B cell (primary cell): ENCODE measurements at regions not wholly inside any gene's neighbourhood (a gene's known extent, or its start where the extent isn't known, plus 50 kb on each side); places are given as distances from the start of the nearest gene placed in this dataset.

ENCODE experiments used
- ATAC-seq: fragments of 200-7000 bp; cut with Tn5 transposase; one replicate; pipeline ENCODE4 v1.10.0; 2021; ENCODE audit warnings: low read depth, mild to moderate bottlenecking, moderate number of reproducible peaks, moderate library complexity
- CTCF ChIA-PET: fragments of 350-600 bp; sonication (Branson Sonifier 250); formaldehyde crosslinking; loops from one replicate; lab custom pipeline; 2021; ENCODE audit warnings: antibody characterized with exemption, inconsistent platforms; lab: Charles Lee
- POLR2A ChIA-PET: fragments of 350-600 bp; sonication (Branson Sonifier 250); formaldehyde crosslinking; loops from one replicate; lab custom pipeline; 2021; ENCODE audit warnings: antibody characterized with exemption; lab: Charles Lee
- DNase-seq: peaks from one replicate; pipeline ENCODE4 v3.0.0; 2013
- H2AFZ ChIP-seq: 2 replicates; pipeline ENCODE4 v1.6.1; 2012; ENCODE audit warnings: mild to moderate bottlenecking, low read depth, low read length; ENCODE audit not compliant: insufficient read depth, poor library complexity, severe bottlenecking
- H3K27ac ChIP-seq, 2 donors: 1 replicate in 1 of 2; 2 replicates in 1 of 2; pipeline ENCODE4 v1.5.1; 2012 to 2013; ENCODE audit warnings: low read length in 2 of 2, mild to moderate bottlenecking in 2 of 2, moderate library complexity in 1 of 2
- H3K27me3 ChIP-seq, 4 experiments: fragments of 200-600 bp in 1 of 4; sonication (generic) in 1 of 4; replicated peaks in 1 of 4; 1 replicate in 2 of 4; 2 replicates in 2 of 4; pipeline versions ENCODE4 v1.6.1 to v1.7.0; 2013 to 2016; ENCODE audit warnings: low read length in 3 of 4, mild to moderate bottlenecking in 2 of 4, mixed read lengths in 1 of 4, moderate library complexity in 1 of 4; ENCODE audit not compliant: insufficient read depth in 4 of 4, control insufficient read depth in 3 of 4; ENCODE audit errors: control extremely low read depth in 1 of 4
- H3K36me3 ChIP-seq, 2 experiments: replicated peaks in 1 of 2; 1 replicate in 1 of 2; 2 replicates in 1 of 2; pipeline versions ENCODE4 v1.6.1 to v1.7.1; 2013; ENCODE audit warnings: low read length in 1 of 2; ENCODE audit not compliant: insufficient read depth in 2 of 2, control insufficient read depth in 1 of 2; ENCODE audit errors: control extremely low read depth in 1 of 2, extremely low read depth in 1 of 2
- H3K4me1 ChIP-seq, 2 donors: fragments of 200-600 bp in 1 of 2; sonication (generic) in 1 of 2; 1 replicate in 1 of 2; 2 replicates in 1 of 2; pipeline versions ENCODE4 v1.5.1 to v1.6.1; 2013 to 2017; ENCODE audit warnings: low read length in 2 of 2; ENCODE audit not compliant: control insufficient read depth in 2 of 2, insufficient read depth in 2 of 2
- H3K4me2 ChIP-seq: replicated peaks from 2 replicates; pipeline ENCODE3; 2012; ENCODE audit warnings: mild to moderate bottlenecking, low read depth, low read length; ENCODE audit not compliant: poor library complexity, severe bottlenecking
- H3K4me3 ChIP-seq, 5 experiments: fragments of 200-600 bp in 1 of 5; sonication (generic) in 1 of 5; 1 replicate in 3 of 5; 2 replicates in 2 of 5; pipeline versions ENCODE4 v1.5.1 to v1.7.0; 2011 to 2016; ENCODE audit warnings: low read length in 4 of 5, mild to moderate bottlenecking in 4 of 5, low read depth in 2 of 5, control low read depth in 1 of 5, moderate library complexity in 1 of 5; ENCODE audit not compliant: insufficient read depth in 1 of 5; ENCODE audit errors: control extremely low read depth in 1 of 5, extremely low read depth in 1 of 5
- H3K79me2 ChIP-seq: fragments of 200-600 bp; sonication (generic); one replicate; pipeline ENCODE4 v1.6.0; 2016; ENCODE audit warnings: low read length; ENCODE audit not compliant: control insufficient read depth, insufficient read depth
- H3K9ac ChIP-seq: fragments of 200-600 bp; sonication (generic); 2 replicates; pipeline ENCODE4 v1.6.1; 2017; ENCODE audit warnings: mild to moderate bottlenecking, low read length, moderate library complexity
- H3K9me3 ChIP-seq, 3 donors: one replicate each; pipeline versions ENCODE4 v1.6.1 to v1.7.1; 2013; ENCODE audit warnings: low read length in 2 of 3; ENCODE audit not compliant: control insufficient read depth in 2 of 3, insufficient read depth in 1 of 3; ENCODE audit errors: control extremely low read depth in 1 of 3
- H4K20me1 ChIP-seq: 2 replicates; pipeline ENCODE4 v1.6.0; 2012; ENCODE audit warnings: mild to moderate bottlenecking, low read length; ENCODE audit not compliant: insufficient read depth, control insufficient read depth, poor library complexity, severe bottlenecking
- H3K27ac Mint-ChIP-seq: one replicate; pipeline ENCODE4 v1.8.0; 2021; ENCODE audit warnings: mixed read lengths
- H3K27me3 Mint-ChIP-seq: one replicate; pipeline ENCODE4 v1.8.0; 2021; ENCODE audit warnings: mixed read lengths
- H3K4me1 Mint-ChIP-seq: one replicate; pipeline ENCODE4 v1.8.0; 2021; ENCODE audit warnings: mixed read lengths
- H3K4me3 Mint-ChIP-seq: one replicate; pipeline ENCODE4 v1.8.0; 2021; ENCODE audit warnings: mixed read lengths
- H3K9me3 Mint-ChIP-seq: one replicate; pipeline ENCODE4 v1.8.0; 2022; ENCODE audit warnings: mixed read lengths; ENCODE audit not compliant: insufficient read depth
- CTCF ChIP-seq: fragments of 200-600 bp; IDR thresholded peaks from one replicate; pipeline ENCODE4 v1.8.0; 2022; ENCODE audit warnings: antibody characterized with exemption, mild to moderate bottlenecking
- EZH2 ChIP-seq: IDR thresholded peaks from 2 replicates; pipeline ENCODE4 v1.6.1; 2012; ENCODE audit warnings: borderline replicate concordance, low read depth, mild to moderate bottlenecking, moderate library complexity, low read length; ENCODE audit not compliant: insufficient read depth, poor library complexity, severe bottlenecking
- WGBS: methylation state at CpG from one replicate; pipeline ENCODE4 v1.1.5; 2013; ENCODE audit warnings: missing lambda C conversion rate; ENCODE audit not compliant: insufficient coverage; 5-methylcytosine and 5-hydroxymethylcytosine counted together
- intact Hi-C: fragments of 100-400 bp; cut with micrococcal nuclease; formaldehyde crosslinking; loops from one replicate; pipeline ENCODE4 v1.10.0; 2022

- no peaks in the 10 kb centered on the region for H3K79me2 ChIP-seq
- H3K4me1 ChIP-seq: no peaks in the 10 kb centered on the region
- H2AFZ ChIP-seq: no peak overlapping the region
- no peak for DNase-seq
- no peaks in the 10 kb centered on the region for H3K36me3 ChIP-seq
- no peak overlapping the region for H3K4me3 Mint-ChIP-seq
- ChIA-PET POLR2A (no interaction called here), CTCF (no interaction called here)
- no peaks in the 10 kb centered on the region for H4K20me1 ChIP-seq
- no peaks in the 10 kb centered on the region for H3K9me3 ChIP-seq
- H3K9me3 Mint-ChIP-seq: no peaks in the 10 kb centered on the region
- no peaks in the 10 kb centered on the region for H3K27me3 ChIP-seq
- 73% methylated on average over 4 of the region's 4 CpGs for WGBS
- H3K4me1 Mint-ChIP-seq: no peaks in the 10 kb centered on the region
- H3K27ac ChIP-seq: no peak overlapping the region
- TF ChIP-seq CTCF (no peak), EZH2 (no peak)
- no peak overlapping the region for H3K4me2 ChIP-seq
- no peaks in the 10 kb centered on the region for H3K27me3 Mint-ChIP-seq
- no peak for ATAC-seq
- H3K27ac Mint-ChIP-seq: no peak overlapping the region
- no peak overlapping the region for H3K9ac ChIP-seq
- H3K4me3 ChIP-seq: no peak overlapping the region
- intact Hi-C loops: no loop called here
These were observed 143.2 kb upstream of the COBL start for GRCh38 chr7:51459809-51460208.

GRCh38 chr7:51458693-51459092 lies 142.1 kb upstream of the COBL start:
- Histone ChIP-seq H2AFZ (no peak overlapping the region), H3K9ac (no peak overlapping the region), H3K4me1 (no peaks in the 10 kb centered on the region), H3K4me2 (no peak overlapping the region), H3K4me3 (no peak overlapping the region), H3K27ac (no peak overlapping the region), H3K36me3 (no peaks in the 10 kb centered on the region), H3K27me3 (no peaks in the 10 kb centered on the region), H3K79me2 (no peaks in the 10 kb centered on the region), H4K20me1 (no peaks in the 10 kb centered on the region), H3K9me3 (no peaks in the 10 kb centered on the region)
- TF ChIP-seq CTCF: no peak
- TF ChIP-seq EZH2: no peak
- Mint-ChIP-seq H3K27me3 (no peaks in the 10 kb centered on the region), H3K4me1 (no peaks in the 10 kb centered on the region), H3K4me3 (no peak overlapping the region), H3K27ac (no peak overlapping the region), H3K9me3 (no peaks in the 10 kb centered on the region)
- ChIA-PET CTCF (no interaction called here), POLR2A (no interaction called here)
- WGBS: 63% methylated on average over 1 of the region's 4 CpGs
- intact Hi-C loops: no loop called here
- ATAC-seq (no peak), DNase-seq (no peak)
